ENCODE measurements at regions not wholly inside any gene's neighbourhood (a gene's known extent, or its start where the extent isn't known, plus 50 kb on each side); places are given as distances from the start of the nearest gene placed in this dataset.

DNA sequence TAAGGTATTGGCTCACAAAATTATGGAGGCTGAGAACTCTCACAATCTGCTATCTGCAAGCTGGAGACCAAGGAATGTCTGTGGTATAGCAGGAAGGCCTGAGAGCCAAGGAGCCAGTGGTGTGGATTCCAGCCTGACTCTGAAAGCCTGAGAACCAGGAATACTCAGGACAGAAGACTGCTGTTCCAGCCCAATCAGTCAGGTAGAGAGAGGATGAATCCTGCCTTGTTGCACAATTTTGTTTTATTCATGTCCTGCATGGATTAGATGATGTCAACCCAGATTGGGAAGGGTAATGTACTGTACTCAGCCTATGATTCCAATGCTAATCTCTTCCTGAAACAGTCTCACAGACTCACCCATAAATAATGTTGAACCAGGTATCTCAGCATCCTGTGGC lies 312.4 kb upstream of the KCNMB2 start:
- DNase-seq (ENCODE audit: low spot score in 2 of 2) = no peak
- TF ChIP-seq POLR2AphosphoS5 (IDR thresholded peaks at IDR 0.05) (no peak), EP300 (IDR thresholded peaks at IDR 0.05) (no peak), POLR2A (IDR thresholded peaks at IDR 0.05) (no peak)
- TF ChIP-seq, protein P1, sequence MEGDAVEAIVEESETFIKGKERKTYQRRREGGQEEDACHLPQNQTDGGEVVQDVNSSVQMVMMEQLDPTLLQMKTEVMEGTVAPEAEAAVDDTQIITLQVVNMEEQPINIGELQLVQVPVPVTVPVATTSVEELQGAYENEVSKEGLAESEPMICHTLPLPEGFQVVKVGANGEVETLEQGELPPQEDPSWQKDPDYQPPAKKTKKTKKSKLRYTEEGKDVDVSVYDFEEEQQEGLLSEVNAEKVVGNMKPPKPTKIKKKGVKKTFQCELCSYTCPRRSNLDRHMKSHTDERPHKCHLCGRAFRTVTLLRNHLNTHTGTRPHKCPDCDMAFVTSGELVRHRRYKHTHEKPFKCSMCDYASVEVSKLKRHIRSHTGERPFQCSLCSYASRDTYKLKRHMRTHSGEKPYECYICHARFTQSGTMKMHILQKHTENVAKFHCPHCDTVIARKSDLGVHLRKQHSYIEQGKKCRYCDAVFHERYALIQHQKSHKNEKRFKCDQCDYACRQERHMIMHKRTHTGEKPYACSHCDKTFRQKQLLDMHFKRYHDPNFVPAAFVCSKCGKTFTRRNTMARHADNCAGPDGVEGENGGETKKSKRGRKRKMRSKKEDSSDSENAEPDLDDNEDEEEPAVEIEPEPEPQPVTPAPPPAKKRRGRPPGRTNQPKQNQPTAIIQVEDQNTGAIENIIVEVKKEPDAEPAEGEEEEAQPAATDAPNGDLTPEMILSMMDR (IDR thresholded peaks at IDR 0.05) = no peak
- no peak overlapping the region for H3K27ac ChIP-seq
- H3K36me3 ChIP-seq = no peaks in the 10 kb centered on the region
- H3K4me1 ChIP-seq = no peaks in the 10 kb centered on the region
- H3K4me3 ChIP-seq = no peak overlapping the region
- no peaks in the 10 kb centered on the region for H3K9me3 ChIP-seq
- no peaks in the 10 kb centered on the region for H3K27me3 ChIP-seq

DNA sequence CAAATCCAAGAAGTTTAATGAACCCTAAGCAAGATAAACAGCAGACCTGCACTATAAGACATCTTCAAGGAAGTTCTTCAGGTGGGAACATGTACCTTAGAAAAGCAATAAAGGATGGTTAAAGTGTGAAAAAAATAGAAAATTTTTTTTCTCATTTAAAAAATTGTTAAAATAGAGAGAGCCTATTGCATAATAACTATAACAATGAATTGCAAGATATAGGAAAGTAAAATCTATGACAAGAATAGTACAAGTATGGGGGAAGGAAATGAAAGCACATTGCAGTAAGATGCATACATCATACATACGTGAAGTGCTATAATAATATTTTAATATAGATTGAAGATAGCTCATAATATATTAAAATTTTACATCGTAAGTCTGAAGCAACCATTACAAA lies 310.1 kb upstream of the KCNMB2 start:
- Histone ChIP-seq H3K4me1 (no peaks in the 10 kb centered on the region), H3K36me3 (no peaks in the 10 kb centered on the region), H3K27ac (no peak overlapping the region), H3K27me3 (no peaks in the 10 kb centered on the region), H3K9me3 (no peaks in the 10 kb centered on the region), H3K4me3 (no peak overlapping the region)
- TF ChIP-seq POLR2AphosphoS5 (IDR thresholded peaks at IDR 0.05) (no peak), POLR2A (IDR thresholded peaks at IDR 0.05) (no peak), EP300 (IDR thresholded peaks at IDR 0.05) (no peak)
- TF ChIP-seq, protein P1 (IDR thresholded peaks at IDR 0.05) = no peak
- 91% methylated on average over 2 of the region's 2 CpGs for WGBS
- DNase-seq (ENCODE audit: low spot score in 2 of 2) = no peak

DNA sequence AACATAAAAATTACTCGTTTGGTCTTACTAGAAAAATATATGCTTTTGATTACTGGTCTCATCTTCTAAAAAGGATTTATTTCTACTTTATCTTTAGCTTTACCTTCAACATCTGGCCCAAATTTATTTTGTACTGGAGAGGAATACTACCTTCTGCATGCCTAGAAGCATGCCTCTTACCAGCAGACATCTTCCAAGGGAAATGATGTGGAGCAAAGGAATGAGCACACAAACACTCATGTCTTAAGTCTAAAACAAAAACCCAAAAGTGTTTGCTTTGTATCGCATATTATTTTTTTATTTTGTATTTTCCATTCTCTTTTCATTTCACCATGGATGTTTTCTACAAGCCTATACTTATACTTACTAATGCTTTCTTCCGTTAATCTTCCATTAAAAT lies 304.6 kb upstream of the KCNMB2 start:
- no peaks in the 10 kb centered on the region for H3K36me3 ChIP-seq
- no peaks in the 10 kb centered on the region for H3K9me3 ChIP-seq
- H3K27ac ChIP-seq = no peak overlapping the region
- H3K4me1 ChIP-seq = no peaks in the 10 kb centered on the region
- H3K4me3 ChIP-seq = no peak overlapping the region
- H3K27me3 ChIP-seq = no peaks in the 10 kb centered on the region
- WGBS = 93% methylated on average over 3 of the region's 3 CpGs
- TF ChIP-seq EP300 (IDR thresholded peaks at IDR 0.05) (no peak), POLR2AphosphoS5 (IDR thresholded peaks at IDR 0.05) (no peak), POLR2A (IDR thresholded peaks at IDR 0.05) (no peak)
- TF ChIP-seq, protein P1 (IDR thresholded peaks at IDR 0.05) = no peak
- DNase-seq (ENCODE audit: low spot score in 2 of 2) = no peak

DNA sequence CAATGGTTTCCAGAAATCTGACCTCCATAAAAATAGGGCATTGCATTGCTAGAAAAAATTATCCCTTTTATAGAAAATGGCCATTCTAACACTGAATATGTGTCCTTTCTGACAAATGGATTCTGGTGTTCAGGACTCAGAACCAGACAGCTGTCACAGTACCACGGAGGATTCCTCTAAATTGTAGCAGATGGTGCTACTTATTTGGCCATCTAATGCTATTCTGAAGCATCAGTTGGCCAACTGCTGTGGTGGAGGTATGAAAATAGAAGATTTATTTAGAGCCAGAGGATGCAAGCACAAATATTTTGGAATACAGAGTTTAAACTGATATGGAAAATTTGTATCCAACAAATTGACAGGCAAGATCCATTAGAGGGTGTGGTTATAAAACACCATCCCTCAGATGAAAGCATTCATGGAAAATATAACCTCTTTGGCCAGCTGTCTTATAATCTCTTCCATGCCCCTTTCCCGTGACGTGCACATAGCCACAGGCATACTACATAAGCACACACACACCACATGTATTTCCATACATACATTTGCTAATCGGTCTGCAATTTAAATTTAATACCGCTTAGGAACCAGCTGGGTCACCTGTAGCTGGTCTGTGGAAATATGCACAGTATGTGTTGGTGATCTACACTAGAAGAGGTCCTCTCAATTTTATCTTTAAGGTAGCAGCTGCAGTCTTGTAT lies 302.7 kb upstream of the KCNMB2 start:
- WGBS = 62% methylated on average over 5 of the region's 5 CpGs
- Histone ChIP-seq H3K4me1 (peaks cover 7% of the 10 kb centered on the region), H3K27ac (no peak overlapping the region), H3K36me3 (no peaks in the 10 kb centered on the region), H3K4me3 (no peak overlapping the region), H3K9me3 (no peaks in the 10 kb centered on the region), H3K27me3 (no peaks in the 10 kb centered on the region)
- TF ChIP-seq POLR2AphosphoS5 (IDR thresholded peaks at IDR 0.05) (no peak), EP300 (IDR thresholded peaks at IDR 0.05) (no peak), POLR2A (IDR thresholded peaks at IDR 0.05) (no peak)
- TF ChIP-seq, protein P1 (IDR thresholded peaks at IDR 0.05) = no peak
- DNase-seq (ENCODE audit: low spot score in 2 of 2) = no peak

DNA sequence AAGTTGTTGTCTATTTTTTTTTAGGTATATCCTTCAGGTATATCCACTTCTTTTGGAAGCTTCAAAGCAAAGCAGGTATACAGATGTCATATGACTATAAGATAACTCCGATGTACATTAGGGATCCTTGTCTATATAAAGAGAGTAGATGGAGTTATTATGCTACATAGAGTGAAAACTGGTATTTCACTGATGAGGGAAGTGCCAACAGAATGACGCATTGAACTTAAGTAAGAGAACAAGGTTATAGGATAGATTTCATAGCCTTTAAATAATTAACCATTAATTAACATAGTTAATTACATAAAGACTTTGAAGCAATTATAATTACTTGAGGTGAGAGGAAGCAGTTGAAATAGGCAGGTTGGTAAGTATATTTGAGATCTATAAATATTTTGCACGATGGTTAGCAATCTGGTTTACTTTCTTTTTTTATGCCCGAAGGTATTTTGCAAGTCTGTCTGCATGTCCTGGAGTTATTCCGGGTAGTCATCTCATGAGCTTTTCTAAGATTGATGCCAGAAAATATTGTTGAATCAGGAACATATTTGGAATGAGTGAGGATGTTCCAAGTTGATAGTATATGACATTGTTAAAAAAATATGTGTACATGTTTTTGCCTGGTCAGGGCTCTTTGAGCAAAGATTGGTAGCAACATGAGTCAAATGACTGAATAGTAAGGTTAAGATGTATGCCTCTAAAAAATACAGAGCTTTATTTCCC lies 299.5 kb upstream of the KCNMB2 start:
- WGBS = 36% methylated on average over 5 of the region's 5 CpGs

More for the DNA sequence above, 299.5 kb upstream of the KCNMB2 start:
- no peak for TF ChIP-seq POLR2AphosphoS5 (IDR thresholded peaks at IDR 0.05)
- TF ChIP-seq, protein P1 (IDR thresholded peaks at IDR 0.05) = no peak
- no peak for TF ChIP-seq EP300 (IDR thresholded peaks at IDR 0.05)
- no peak for TF ChIP-seq POLR2A (IDR thresholded peaks at IDR 0.05)
- Histone ChIP-seq H3K9me3 (peaks cover 3% of the 10 kb centered on the region), H3K27ac (no peak overlapping the region), H3K4me1 (peaks cover 7% of the 10 kb centered on the region), H3K4me3 (no peak overlapping the region), H3K27me3 (no peaks in the 10 kb centered on the region), H3K36me3 (no peaks in the 10 kb centered on the region)
- DNase-seq (ENCODE audit: low spot score in 2 of 2) = no peak
